B cell (primary cell): ENCODE measurements at regions not wholly inside any gene's neighbourhood (a gene's known extent, or its start where the extent isn't known, plus 50 kb on each side); places are given as distances from the start of the nearest gene placed in this dataset.

Experiments used
- ATAC-seq: fragments of 200-7000 bp; cut with Tn5 transposase; one replicate; pipeline ENCODE4 v1.10.0; 2021; ENCODE audit warnings: low read depth, mild to moderate bottlenecking, moderate number of reproducible peaks, moderate library complexity
- CTCF ChIA-PET: fragments of 350-600 bp; sonication (Branson Sonifier 250); formaldehyde crosslinking; loops from one replicate; lab custom pipeline; 2021; ENCODE audit warnings: antibody characterized with exemption, inconsistent platforms; lab: Charles Lee
- POLR2A ChIA-PET: fragments of 350-600 bp; sonication (Branson Sonifier 250); formaldehyde crosslinking; loops from one replicate; lab custom pipeline; 2021; ENCODE audit warnings: antibody characterized with exemption; lab: Charles Lee
- DNase-seq: peaks from one replicate; pipeline ENCODE4 v3.0.0; 2013
- H2AFZ ChIP-seq: 2 replicates; pipeline ENCODE4 v1.6.1; 2012; ENCODE audit warnings: mild to moderate bottlenecking, low read depth, low read length; ENCODE audit not compliant: insufficient read depth, poor library complexity, severe bottlenecking
- H3K27ac ChIP-seq, 2 donors: 1 replicate in 1 of 2; 2 replicates in 1 of 2; pipeline ENCODE4 v1.5.1; 2012 to 2013; ENCODE audit warnings: low read length in 2 of 2, mild to moderate bottlenecking in 2 of 2, moderate library complexity in 1 of 2
- H3K27me3 ChIP-seq, 4 experiments: fragments of 200-600 bp in 1 of 4; sonication (generic) in 1 of 4; replicated peaks in 1 of 4; 1 replicate in 2 of 4; 2 replicates in 2 of 4; pipeline versions ENCODE4 v1.6.1 to v1.7.0; 2013 to 2016; ENCODE audit warnings: low read length in 3 of 4, mild to moderate bottlenecking in 2 of 4, mixed read lengths in 1 of 4, moderate library complexity in 1 of 4; ENCODE audit not compliant: insufficient read depth in 4 of 4, control insufficient read depth in 3 of 4; ENCODE audit errors: control extremely low read depth in 1 of 4
- H3K36me3 ChIP-seq, 2 experiments: replicated peaks in 1 of 2; 1 replicate in 1 of 2; 2 replicates in 1 of 2; pipeline versions ENCODE4 v1.6.1 to v1.7.1; 2013; ENCODE audit warnings: low read length in 1 of 2; ENCODE audit not compliant: insufficient read depth in 2 of 2, control insufficient read depth in 1 of 2; ENCODE audit errors: control extremely low read depth in 1 of 2, extremely low read depth in 1 of 2
- H3K4me1 ChIP-seq, 2 donors: fragments of 200-600 bp in 1 of 2; sonication (generic) in 1 of 2; 1 replicate in 1 of 2; 2 replicates in 1 of 2; pipeline versions ENCODE4 v1.5.1 to v1.6.1; 2013 to 2017; ENCODE audit warnings: low read length in 2 of 2; ENCODE audit not compliant: control insufficient read depth in 2 of 2, insufficient read depth in 2 of 2
- H3K4me2 ChIP-seq: replicated peaks from 2 replicates; pipeline ENCODE3; 2012; ENCODE audit warnings: mild to moderate bottlenecking, low read depth, low read length; ENCODE audit not compliant: poor library complexity, severe bottlenecking
- H3K4me3 ChIP-seq, 5 experiments: fragments of 200-600 bp in 1 of 5; sonication (generic) in 1 of 5; 1 replicate in 3 of 5; 2 replicates in 2 of 5; pipeline versions ENCODE4 v1.5.1 to v1.7.0; 2011 to 2016; ENCODE audit warnings: low read length in 4 of 5, mild to moderate bottlenecking in 4 of 5, low read depth in 2 of 5, control low read depth in 1 of 5, moderate library complexity in 1 of 5; ENCODE audit not compliant: insufficient read depth in 1 of 5; ENCODE audit errors: control extremely low read depth in 1 of 5, extremely low read depth in 1 of 5
- H3K79me2 ChIP-seq: fragments of 200-600 bp; sonication (generic); one replicate; pipeline ENCODE4 v1.6.0; 2016; ENCODE audit warnings: low read length; ENCODE audit not compliant: control insufficient read depth, insufficient read depth
- H3K9ac ChIP-seq: fragments of 200-600 bp; sonication (generic); 2 replicates; pipeline ENCODE4 v1.6.1; 2017; ENCODE audit warnings: mild to moderate bottlenecking, low read length, moderate library complexity
- H3K9me3 ChIP-seq, 3 donors: one replicate each; pipeline versions ENCODE4 v1.6.1 to v1.7.1; 2013; ENCODE audit warnings: low read length in 2 of 3; ENCODE audit not compliant: control insufficient read depth in 2 of 3, insufficient read depth in 1 of 3; ENCODE audit errors: control extremely low read depth in 1 of 3
- H4K20me1 ChIP-seq: 2 replicates; pipeline ENCODE4 v1.6.0; 2012; ENCODE audit warnings: mild to moderate bottlenecking, low read length; ENCODE audit not compliant: insufficient read depth, control insufficient read depth, poor library complexity, severe bottlenecking
- H3K27ac Mint-ChIP-seq: one replicate; pipeline ENCODE4 v1.8.0; 2021; ENCODE audit warnings: mixed read lengths
- H3K27me3 Mint-ChIP-seq: one replicate; pipeline ENCODE4 v1.8.0; 2021; ENCODE audit warnings: mixed read lengths
- H3K4me1 Mint-ChIP-seq: one replicate; pipeline ENCODE4 v1.8.0; 2021; ENCODE audit warnings: mixed read lengths
- H3K4me3 Mint-ChIP-seq: one replicate; pipeline ENCODE4 v1.8.0; 2021; ENCODE audit warnings: mixed read lengths
- H3K9me3 Mint-ChIP-seq: one replicate; pipeline ENCODE4 v1.8.0; 2022; ENCODE audit warnings: mixed read lengths; ENCODE audit not compliant: insufficient read depth
- EZH2 ChIP-seq: IDR thresholded peaks from 2 replicates; pipeline ENCODE4 v1.6.1; 2012; ENCODE audit warnings: borderline replicate concordance, low read depth, mild to moderate bottlenecking, moderate library complexity, low read length; ENCODE audit not compliant: insufficient read depth, poor library complexity, severe bottlenecking
- WGBS: methylation state at CpG from one replicate; pipeline ENCODE4 v1.1.5; 2013; ENCODE audit warnings: missing lambda C conversion rate; ENCODE audit not compliant: insufficient coverage; 5-methylcytosine and 5-hydroxymethylcytosine counted together
- intact Hi-C: fragments of 100-400 bp; cut with micrococcal nuclease; formaldehyde crosslinking; loops from one replicate; pipeline ENCODE4 v1.10.0; 2022
- TF ChIP-seq, protein P1 (sequence below): fragments of 200-600 bp; IDR thresholded peaks from one replicate; pipeline ENCODE4 v1.8.0; 2022; ENCODE audit warnings: antibody characterized with exemption, mild to moderate bottlenecking

DNA sequence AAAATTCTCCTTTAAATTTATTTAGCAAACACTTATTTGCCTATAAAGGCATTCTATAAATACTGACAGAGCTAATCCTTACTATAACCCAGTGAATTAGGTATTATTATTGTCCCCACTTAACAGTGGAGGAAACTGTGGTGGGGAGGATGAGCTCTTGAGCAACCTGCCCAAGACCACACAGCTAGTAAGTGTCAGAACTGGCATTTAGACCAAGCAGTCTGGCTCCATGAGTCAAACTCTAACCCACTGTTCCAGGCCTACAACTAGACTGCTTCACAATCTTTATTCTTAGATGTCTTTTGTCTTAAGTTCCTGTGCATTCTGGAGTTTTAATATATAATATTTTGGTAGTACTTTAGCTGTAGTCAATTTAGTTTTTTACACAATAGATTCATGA lies 530.8 kb downstream of the BCKDHB start:
- TF ChIP-seq, protein P1, sequence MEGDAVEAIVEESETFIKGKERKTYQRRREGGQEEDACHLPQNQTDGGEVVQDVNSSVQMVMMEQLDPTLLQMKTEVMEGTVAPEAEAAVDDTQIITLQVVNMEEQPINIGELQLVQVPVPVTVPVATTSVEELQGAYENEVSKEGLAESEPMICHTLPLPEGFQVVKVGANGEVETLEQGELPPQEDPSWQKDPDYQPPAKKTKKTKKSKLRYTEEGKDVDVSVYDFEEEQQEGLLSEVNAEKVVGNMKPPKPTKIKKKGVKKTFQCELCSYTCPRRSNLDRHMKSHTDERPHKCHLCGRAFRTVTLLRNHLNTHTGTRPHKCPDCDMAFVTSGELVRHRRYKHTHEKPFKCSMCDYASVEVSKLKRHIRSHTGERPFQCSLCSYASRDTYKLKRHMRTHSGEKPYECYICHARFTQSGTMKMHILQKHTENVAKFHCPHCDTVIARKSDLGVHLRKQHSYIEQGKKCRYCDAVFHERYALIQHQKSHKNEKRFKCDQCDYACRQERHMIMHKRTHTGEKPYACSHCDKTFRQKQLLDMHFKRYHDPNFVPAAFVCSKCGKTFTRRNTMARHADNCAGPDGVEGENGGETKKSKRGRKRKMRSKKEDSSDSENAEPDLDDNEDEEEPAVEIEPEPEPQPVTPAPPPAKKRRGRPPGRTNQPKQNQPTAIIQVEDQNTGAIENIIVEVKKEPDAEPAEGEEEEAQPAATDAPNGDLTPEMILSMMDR: no peak
- no peak for TF ChIP-seq EZH2
- no peak overlapping the region for H3K4me2 ChIP-seq
- no peaks in the 10 kb centered on the region for H3K4me1 ChIP-seq
- no peak overlapping the region for H3K27ac ChIP-seq
- ChIA-PET POLR2A (interaction anchor here (0.6 kb wide), 1 partner anchor 22 kb away, joined by 3 read pairs; no protein-coding TSS in a partner anchor), CTCF (no interaction called here)
- no peaks in the 10 kb centered on the region for H3K36me3 ChIP-seq
- no peak for ATAC-seq
- no peaks in the 10 kb centered on the region for H3K27me3 Mint-ChIP-seq
- H3K4me3 ChIP-seq: no peak overlapping the region
- no peaks in the 10 kb centered on the region for H3K79me2 ChIP-seq
- H3K4me1 Mint-ChIP-seq: no peaks in the 10 kb centered on the region
- no peak overlapping the region for H3K9ac ChIP-seq
- intact Hi-C loops: no loop called here
- peaks cover 0 to 2% (median 0%) of the 10 kb centered on the region in 3 donors for H3K9me3 ChIP-seq
- no peak overlapping the region for H3K27ac Mint-ChIP-seq
- H3K4me3 Mint-ChIP-seq: no peak overlapping the region
- H2AFZ ChIP-seq: no peak overlapping the region
- DNase-seq: no peak
- H3K27me3 ChIP-seq: no peaks in the 10 kb centered on the region
- H4K20me1 ChIP-seq: no peaks in the 10 kb centered on the region
- H3K9me3 Mint-ChIP-seq: no peaks in the 10 kb centered on the region

DNA sequence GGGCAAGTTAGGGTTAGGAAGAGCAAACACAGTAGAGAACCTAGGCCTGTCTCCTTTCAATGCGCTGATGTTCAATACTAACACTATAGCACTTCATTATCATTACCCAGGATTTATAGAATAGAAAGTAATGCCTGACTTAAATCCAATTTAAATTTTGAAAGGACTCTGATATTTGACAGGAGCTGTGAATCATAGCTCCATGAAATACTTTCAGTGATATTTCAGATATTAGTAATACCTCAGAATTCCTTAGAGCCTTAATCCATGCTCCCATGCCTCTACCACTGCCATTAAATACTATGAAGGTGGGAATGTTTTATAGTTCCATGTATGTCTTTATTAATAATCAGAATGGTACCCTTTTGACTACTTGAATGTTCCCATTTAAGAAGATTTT lies 530.2 kb downstream of the BCKDHB start:
- CTCF ChIA-PET: no interaction called here
- no peaks in the 10 kb centered on the region for H4K20me1 ChIP-seq
- POLR2A ChIA-PET: interaction anchor here (0.6 kb wide), 1 partner anchor 23 kb away, joined by 3 read pairs; no protein-coding TSS in a partner anchor
- H3K36me3 ChIP-seq: no peaks in the 10 kb centered on the region
- no peaks in the 10 kb centered on the region for H3K4me1 ChIP-seq
- no peaks in the 10 kb centered on the region for H3K27me3 Mint-ChIP-seq
- TF ChIP-seq, protein P1: no peak
- no peak for TF ChIP-seq EZH2
- no peaks in the 10 kb centered on the region for H3K27me3 ChIP-seq
- no peak overlapping the region for H3K27ac Mint-ChIP-seq
- H3K9ac ChIP-seq: no peak overlapping the region
- no peaks in the 10 kb centered on the region for H3K4me1 Mint-ChIP-seq
- no peak overlapping the region for H3K4me3 Mint-ChIP-seq
- peaks cover 0 to 2% (median 0%) of the 10 kb centered on the region in 3 donors for H3K9me3 ChIP-seq
- DNase-seq (no peak), ATAC-seq (no peak)
- intact Hi-C loops: no loop called here
- no peak overlapping the region for H3K4me3 ChIP-seq
- no peaks in the 10 kb centered on the region for H3K79me2 ChIP-seq
- no peak overlapping the region for H3K27ac ChIP-seq
- H2AFZ ChIP-seq: no peak overlapping the region
- no peaks in the 10 kb centered on the region for H3K9me3 Mint-ChIP-seq
- no peak overlapping the region for H3K4me2 ChIP-seq
- WGBS: no CpG with 5 or more reads among the region's 1 CpG
